Fibroblast of villous mesenchyme (primary cell): ENCODE measurements at regions not wholly inside any gene's neighbourhood (a gene's known extent, or its start where the extent isn't known, plus 50 kb on each side); places are given as distances from the start of the nearest gene placed in this dataset.
"Not testable (repeated sequence)": the region's sequence is repeated elsewhere in the genome, so short reads cannot be mapped to it uniquely, and the experiment has no call there.

Source experiments
- DNase-seq: peaks from one replicate; pipeline ENCODE4 v3.0.0-alpha.2; 2010; ENCODE audit warnings: low read depth
- H3K4me3 ChIP-seq: 2 replicates; pipeline ENCODE4 v1.5.1; 2011; ENCODE audit warnings: low read depth, mild to moderate bottlenecking, low read length
- CTCF ChIP-seq: IDR thresholded peaks from 2 replicates; pipeline ENCODE4 v1.5.1; 2012; ENCODE audit warnings: low read depth, mild to moderate bottlenecking, low read length; ENCODE audit not compliant: insufficient read depth

DNA sequence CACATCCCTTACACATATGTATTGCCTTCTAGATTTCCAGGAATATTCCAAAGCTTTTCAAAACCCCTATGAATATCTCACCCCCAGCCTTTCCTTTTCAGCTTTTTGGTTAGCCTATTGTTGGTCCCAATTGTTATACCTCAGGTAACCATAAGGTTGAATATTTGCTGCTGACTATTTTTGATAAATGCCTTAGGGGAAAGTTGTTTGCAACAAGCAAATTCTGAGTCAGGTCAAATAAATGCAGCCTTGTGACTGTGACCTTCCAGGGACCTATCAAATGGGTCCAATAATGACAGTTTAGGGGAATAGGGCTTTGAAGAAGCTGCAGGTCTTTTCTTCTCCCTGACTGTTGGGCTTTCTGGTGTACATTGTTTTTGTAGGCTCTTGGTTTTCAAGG, 699.7 kb downstream of the NTRK3 start:
- DNase-seq = no peak

GRCh38 chr15:87549860-87550259, 706.7 kb downstream of the NTRK3 start:
- TF ChIP-seq CTCF = no peak
- no peak overlapping the region for H3K4me3 ChIP-seq
- DNase-seq = no peak

More for the DNA sequence above, 699.7 kb downstream of the NTRK3 start:
- TF ChIP-seq CTCF = no peak
- H3K4me3 ChIP-seq = no peak overlapping the region

DNA sequence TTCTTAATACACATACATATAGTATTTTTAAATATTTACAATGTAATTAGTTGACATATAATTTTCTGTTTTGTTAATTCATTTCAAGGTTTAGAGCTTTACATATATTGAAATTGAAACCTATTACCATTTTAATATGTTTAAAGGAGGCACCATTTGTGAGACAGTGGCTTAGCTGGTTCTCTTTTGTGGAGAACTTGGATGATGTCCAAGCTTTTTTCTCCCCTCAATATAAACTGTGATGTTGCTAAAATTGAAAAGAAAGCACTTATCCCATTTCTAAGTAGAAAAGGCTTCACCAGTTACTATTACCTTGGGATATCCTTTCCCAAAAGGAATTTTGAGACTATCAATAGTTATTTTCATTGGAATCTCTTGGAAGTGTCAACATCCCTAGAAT, 707.2 kb downstream of the NTRK3 start:
- H3K4me3 ChIP-seq = no peak overlapping the region
- no peak for DNase-seq
- no peak for TF ChIP-seq CTCF

- not testable (repeated sequence) for DNase-seq, H3K4me3 ChIP-seq
Observed at GRCh38 chr15:87548590-87548989, 707.9 kb downstream of the NTRK3 start.

DNA sequence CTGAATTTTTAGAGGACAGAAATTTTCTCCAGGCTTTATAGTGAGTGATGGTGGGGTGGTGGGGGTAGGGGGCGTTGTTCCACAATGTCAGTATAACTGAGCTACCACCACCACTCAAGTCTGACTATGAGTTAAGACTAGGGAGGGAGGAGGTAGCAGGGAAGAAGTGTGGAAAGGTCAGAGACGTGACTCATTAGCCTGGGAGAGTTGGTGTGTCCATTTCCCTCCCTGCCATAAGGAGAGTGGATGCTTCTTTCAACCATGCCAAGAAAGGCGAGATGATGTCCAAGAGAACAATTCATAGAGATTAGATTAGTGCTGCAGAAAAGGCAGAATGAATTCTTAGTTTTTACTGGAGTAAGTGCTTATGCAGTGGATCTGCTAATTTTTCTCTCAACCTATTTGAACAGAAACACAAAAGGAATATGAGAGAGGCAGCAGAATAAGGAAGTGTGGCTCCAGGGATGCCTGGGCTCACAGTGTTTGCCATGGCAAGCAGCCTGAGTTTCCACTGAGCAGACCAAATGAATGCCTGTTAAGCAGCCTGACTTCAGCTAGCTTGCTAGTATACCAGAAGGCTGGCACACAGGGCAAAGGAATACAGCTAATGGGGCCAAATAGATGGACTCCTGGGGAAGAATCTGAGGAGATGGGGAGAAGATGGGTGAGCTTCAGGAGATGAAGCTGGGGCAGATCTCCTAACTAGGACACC, 708.9 kb downstream of the NTRK3 start:
- no peak for TF ChIP-seq CTCF
- DNase-seq = no peak
- no peak overlapping the region for H3K4me3 ChIP-seq

GRCh38 chr15:87538327-87538834, 718.2 kb downstream of the NTRK3 start:
- DNase-seq = no peak
- H3K4me3 ChIP-seq = no peak overlapping the region
- TF ChIP-seq CTCF = no peak

DNA sequence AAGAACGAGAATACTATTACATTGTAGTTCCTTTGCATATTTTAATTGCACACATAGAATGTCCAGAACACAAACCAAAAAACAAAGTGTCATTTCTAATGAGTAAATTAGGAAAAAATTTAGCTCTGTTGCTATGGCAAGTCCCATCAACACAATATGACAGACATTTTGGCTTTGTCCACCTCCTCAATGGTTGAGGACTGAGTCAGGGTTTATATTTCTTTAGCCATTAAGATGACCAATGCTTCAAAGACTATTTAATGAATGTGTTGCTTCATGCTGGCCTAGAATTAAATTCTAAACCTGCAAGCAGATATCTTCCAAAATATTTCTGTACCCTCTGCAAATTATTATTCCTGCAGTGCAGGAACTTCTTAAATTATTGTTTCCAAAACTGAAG, 719.2 kb downstream of the NTRK3 start:
- H3K4me3 ChIP-seq = no peak overlapping the region
- TF ChIP-seq CTCF = no peak
- DNase-seq = no peak

DNA sequence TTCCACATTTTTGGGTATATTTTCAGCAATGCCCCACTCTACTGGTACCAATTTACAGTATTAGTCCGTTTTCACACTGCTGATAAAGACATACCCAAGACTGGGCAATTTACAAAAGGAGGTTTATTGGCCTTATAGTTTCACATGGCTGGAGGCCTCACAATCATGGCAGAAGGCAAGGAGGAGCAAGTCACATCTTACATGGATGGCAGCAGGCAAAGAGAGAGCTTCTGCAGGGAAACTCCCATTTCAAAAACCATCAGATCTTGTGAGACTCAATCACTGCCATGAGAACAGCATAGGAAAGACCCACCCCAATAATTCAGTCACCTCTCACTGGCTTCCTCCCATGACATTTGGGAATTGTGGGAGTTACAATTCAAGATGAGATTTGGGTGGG, 722.9 kb downstream of the NTRK3 start:
- not testable (repeated sequence) for H3K4me3 ChIP-seq, DNase-seq
